ENCODE measurements at regions not wholly inside any gene's neighbourhood (a gene's known extent, or its start where the extent isn't known, plus 50 kb on each side); places are given as distances from the start of the nearest gene placed in this dataset.

DNA sequence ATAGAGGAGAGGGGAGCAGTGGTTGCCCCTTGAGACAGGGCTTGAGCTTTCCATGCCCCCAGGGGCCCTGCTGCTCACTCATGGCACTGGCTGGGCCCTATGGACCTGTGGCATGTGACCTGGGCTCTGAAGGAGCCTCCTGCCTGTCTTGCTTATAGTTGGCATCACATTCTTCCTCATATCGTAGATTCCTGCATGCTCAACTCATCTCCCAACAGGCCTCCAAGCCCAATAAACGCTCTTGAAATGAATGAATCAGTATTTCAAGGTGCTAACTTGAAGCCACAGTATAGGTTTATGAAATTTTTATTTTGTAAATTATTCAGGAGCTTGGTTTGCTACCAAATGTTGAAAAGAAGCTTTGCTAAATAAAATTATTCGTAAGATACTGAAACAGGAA is 93.3 kb upstream of the SLC7A14 start:
- TF ChIP-seq POLR2A (IDR thresholded peaks at IDR 0.05) (no peak), POLR2AphosphoS5 (IDR thresholded peaks at IDR 0.05; ENCODE audit: insufficient read depth in 1 of 2, low read depth in 1 of 2) (no peak)
- TF ChIP-seq, protein P1, sequence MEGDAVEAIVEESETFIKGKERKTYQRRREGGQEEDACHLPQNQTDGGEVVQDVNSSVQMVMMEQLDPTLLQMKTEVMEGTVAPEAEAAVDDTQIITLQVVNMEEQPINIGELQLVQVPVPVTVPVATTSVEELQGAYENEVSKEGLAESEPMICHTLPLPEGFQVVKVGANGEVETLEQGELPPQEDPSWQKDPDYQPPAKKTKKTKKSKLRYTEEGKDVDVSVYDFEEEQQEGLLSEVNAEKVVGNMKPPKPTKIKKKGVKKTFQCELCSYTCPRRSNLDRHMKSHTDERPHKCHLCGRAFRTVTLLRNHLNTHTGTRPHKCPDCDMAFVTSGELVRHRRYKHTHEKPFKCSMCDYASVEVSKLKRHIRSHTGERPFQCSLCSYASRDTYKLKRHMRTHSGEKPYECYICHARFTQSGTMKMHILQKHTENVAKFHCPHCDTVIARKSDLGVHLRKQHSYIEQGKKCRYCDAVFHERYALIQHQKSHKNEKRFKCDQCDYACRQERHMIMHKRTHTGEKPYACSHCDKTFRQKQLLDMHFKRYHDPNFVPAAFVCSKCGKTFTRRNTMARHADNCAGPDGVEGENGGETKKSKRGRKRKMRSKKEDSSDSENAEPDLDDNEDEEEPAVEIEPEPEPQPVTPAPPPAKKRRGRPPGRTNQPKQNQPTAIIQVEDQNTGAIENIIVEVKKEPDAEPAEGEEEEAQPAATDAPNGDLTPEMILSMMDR (IDR thresholded peaks at IDR 0.05) = no peak

Data from vagina (tissue), 2 donors.